Inflammatory macrophage (primary cell): ENCODE measurements at regions not wholly inside any gene's neighbourhood (a gene's known extent, or its start where the extent isn't known, plus 50 kb on each side); places are given as distances from the start of the nearest gene placed in this dataset.

Experiments used
- DNase-seq, 2 donors: peaks; one replicate each; pipeline ENCODE4 v3.0.0-alpha.2; 2020 to 2022

DNA sequence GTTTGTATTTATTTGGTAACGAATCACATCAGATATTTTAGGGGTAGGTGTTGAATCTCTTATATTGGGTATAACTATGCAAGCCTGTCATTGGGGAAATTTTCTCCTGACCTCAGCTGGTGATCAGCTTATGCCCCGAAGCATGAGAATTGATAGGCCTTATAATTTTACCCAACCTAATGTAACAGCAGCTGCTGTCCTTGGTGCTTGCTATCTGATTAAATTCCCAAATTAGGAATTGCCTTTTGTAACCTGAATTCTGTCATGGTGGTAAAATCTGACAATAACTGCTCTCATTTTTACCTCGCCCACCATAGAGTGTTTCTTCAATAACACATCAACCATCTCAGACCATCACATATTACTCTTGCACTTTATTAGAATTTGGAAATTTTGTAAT lies 1542.6 kb upstream of the PIK3C3 start:
- DNase-seq: no peak

DNA sequence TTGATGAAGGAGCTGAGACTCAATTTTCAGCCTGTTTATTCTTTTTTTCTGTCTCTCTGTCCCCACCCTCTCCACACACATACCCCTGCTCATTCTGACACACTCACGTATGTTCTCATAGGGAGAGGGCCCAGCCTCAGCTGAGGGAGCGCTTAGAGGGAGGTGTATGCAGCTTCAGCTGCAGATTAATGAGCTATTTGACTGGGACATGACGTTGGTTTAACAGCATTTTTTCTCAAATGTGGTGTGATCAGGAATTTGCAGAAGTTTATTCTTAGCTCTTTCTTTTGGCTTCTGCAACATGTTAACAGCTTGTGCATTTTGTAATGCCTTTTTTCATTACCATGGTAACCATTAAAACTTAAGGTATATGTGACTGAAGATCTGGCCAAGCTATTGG lies 1547.1 kb upstream of the PIK3C3 start:
- no peak for DNase-seq

DNA sequence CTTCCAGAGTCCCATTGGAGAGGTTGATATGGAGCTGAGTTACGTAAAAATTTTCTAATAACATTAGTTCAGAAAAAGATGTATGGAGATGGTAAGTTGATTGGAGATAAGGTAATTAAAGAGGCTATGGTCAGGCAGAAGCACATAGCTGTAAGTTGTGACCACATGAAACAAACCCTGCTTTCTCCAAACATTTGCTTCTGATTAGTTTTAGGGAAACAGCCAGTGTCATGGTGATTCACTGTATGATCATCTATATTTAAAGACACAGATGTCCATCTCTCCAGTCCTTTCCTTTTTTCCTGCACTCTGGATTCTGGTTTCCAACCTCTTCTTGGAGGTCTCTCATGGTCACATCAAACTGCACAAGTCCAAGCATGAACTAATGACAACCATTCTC lies 1550.8 kb upstream of the PIK3C3 start:
- DNase-seq: no peak

DNA sequence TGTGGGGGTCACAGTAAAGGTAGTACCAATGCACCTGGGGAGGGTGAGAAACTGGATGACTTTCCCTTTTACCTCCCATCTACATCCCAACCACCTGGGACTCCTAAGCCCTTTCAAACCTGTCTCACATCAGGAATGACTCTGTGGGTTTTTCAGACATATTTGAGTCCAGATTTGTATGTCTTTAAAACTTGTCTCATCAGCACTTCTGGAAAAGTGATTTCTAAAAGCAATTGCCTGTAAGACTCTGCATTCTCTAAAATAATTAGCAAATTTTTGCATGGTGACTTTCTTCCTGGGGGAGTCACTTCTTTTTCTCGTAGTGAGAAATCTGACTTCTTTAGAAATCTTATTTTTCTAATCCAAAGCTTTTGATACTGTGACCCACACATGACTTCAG lies 1553.0 kb upstream of the PIK3C3 start:
- DNase-seq: no peak

DNA sequence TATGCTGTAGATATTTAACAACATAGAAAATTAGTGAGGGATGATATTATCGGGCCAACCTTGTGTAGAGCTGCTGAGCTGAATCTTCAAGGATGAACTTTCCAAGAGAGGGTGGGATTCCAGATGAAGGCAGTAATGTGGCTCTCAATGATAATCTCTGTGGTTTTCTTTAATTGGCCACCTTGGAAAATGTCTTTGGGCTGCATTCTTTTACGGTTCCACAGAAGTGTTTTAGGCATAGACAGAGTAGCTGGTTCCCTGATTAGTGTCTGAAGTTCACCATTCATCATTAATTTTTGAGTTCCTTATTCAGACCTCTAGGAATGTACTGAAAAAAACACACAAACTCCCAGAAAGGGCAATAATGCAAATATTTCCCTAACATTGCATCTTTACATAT lies 1566.9 kb upstream of the PIK3C3 start:
- DNase-seq: no peak

DNA sequence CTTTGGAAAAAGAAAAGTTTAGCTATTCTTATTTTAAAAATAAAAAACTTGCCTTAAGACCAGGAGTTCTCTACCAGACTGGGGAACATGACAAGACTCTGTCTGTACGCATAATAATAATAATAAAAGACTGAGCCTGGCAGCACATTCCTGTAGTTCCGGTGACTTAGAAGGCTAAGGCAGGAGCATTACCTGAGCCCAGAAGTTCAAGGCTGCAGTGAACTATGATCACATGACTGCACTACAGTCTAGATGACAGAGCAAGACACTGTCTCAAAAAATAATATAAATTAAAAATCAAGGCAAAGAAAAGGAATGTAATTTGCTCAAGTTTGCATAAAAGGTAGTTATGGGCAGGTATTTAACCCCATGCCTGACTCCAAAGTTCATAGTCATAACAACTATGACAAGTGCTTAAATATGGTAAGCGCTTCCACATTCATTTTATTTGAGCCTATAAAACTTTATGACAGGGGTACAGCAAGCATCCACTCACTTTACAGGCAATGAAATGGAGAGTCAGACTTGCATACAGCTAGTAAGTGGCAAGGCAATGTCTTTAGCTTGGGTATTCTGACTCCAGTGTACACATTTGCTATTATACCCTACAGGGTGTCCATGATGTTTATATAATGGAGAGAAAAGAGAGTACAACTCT lies 1567.8 kb upstream of the PIK3C3 start:
- no peak for DNase-seq

DNA sequence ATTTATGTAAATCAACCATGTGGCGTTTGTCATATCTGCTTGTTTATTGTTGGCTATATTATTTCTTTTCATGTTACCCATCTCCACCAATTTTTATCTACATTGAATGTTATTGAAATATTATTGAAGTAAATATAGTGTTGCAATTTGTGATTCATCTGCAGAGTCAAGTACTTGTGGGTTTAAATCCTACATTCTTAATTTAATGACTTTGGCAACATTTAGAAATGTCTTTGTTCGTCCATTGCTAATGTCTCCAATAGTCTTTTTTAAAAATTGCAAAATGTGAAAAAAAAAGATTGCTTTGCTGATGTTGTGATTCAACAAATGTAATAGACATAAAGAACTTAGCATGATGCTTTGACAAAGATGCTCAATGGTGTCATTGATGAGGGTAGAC lies 1572.8 kb upstream of the PIK3C3 start:
- no peak for DNase-seq

DNA sequence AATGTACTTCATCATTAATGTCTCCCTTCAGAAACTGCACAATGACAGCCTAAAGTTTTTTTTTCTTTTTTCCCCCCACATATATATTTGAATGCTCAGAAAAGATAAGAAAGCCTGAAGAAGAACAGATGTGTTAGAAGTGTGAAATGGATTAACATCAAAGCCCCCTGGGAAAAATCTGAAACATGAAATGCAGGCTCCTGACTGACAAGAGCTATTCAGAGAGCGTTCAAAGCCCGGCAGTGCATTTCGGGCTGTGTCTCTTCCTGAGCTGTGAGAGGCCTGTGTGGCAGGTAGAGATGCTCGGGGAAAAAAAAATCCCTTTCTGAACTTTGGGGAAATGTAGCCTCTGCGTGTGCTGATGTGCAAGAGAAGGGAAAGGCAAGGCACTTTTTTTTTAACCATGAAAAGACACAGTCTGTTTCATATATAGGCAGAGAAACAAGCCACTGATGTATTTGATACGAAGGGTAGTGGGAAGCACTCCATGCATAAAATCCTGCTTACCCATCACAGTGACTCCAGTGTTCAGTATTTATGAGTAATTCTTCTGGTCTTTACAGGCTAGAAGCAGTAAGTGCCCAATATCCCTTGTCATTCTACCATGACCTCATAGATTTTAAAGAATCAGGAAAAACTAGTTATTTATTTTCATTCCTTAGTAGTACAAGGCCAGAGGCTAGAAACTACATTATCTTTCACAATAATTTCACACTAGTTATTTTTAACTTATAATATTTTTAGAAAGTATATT lies 1574.2 kb upstream of the PIK3C3 start:
- no peak for DNase-seq

DNA sequence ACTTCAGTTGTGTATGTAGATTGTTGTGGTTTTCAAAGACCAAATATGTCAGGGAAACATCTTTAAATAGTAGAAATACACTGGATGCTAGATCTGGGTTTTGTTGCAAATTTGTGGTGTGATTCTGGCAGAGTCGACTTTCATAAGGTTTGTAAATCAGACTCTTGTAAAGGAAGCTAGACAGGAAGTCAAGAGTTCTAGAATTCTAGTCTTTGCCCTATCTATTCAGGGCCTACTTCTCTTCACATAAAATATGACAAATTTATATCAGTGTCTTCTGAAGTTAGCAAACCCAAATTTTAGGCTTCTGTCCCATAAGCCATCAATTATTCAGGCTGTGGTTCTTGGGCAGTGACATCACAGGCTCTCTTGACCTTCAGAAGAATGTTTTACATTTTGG lies 1579.2 kb upstream of the PIK3C3 start:
- DNase-seq: no peak

DNA sequence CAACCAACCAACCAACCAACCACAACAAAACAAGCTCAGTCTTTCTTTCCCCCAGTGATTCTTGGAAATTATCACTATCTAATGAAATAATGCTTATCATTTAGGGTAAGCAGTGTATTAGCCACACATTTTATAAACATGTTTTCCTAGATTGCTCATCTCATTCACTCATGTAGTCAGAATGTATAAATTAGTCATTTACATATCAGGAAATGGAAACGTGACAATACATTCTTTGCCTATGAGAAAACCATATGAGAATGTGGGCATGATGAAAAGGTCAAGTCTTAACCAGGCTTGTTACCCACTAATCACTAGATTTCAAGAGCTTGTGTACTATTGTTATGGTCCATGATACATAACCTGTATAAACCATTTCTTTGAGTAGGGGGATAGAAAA lies 1583.4 kb upstream of the PIK3C3 start:
- DNase-seq: no peak

DNA sequence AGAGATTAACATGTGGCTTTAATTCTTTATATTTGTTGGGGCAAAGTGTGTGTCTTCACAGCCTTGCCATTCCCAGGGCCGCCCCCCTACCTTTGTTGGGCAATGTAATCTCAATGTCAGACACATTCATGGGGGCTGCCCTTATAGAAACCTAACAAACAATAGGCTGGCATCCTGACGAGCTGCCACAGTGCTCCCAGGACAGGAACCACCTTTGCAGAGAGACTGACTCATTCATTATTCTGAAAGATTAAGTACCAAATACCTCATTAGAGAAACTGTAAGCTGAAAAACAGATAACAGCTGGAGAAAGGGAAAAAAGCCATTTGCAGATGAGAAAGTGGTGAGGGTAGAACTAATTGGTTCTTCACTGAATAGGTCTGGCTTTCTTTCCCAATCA lies 1587.5 kb upstream of the PIK3C3 start:
- DNase-seq: no peak

DNA sequence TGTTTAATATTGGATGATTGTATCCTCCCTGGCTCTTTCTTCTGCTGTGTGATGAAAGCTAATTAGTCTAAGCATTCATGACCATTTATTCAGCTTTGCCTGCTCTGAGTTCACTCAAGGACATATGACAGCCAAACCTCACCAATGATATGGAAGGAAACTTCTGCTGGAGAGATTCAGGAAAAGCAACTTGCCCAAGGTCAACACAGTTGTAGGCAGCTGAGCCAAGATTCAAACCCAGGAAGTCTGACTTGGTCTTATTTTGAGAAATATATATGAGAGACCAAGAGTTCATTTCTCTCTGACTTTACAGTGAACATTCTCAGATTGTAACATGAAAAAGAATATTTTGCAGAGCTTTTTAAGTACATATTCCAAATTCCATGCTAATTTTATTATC lies 1588.5 kb upstream of the PIK3C3 start:
- no peak for DNase-seq

DNA sequence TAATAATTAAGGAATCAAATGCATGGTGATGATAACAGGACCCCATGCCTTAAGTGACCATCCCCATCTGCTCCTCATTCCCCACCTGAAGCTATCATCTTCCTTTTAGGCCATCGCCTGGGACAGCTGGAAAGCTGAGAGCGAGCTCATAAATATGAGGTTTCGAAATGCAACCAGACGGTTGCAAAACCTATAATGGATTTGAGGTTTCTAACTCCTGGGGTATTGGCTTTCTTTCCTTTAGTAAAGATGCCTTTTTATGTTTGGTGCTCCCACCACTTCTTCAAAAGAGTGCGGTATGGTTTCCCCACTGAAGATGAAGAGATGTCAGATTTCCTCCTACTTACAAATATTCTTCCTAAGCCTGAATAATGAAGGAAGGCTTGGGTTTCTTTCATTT lies 1589.5 kb upstream of the PIK3C3 start:
- no peak for DNase-seq

DNA sequence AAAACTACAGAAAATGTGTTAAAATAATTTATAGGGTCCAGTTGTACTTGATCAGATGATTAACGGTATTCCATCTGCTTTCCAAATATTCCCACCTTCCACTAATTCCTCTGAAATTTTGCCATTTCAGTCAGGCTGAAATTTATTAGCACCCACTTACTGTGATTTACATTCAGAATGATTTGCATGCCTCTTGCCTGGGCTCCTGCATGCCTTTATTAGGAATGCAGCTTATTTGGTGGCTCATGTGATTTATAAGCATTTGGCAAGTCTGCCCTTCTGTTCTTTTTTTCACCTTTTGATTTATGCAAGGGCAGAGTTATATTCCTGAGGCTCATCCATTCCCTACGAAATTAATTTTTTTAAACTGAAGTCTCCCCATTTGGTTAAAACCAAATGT lies 1594.5 kb upstream of the PIK3C3 start:
- DNase-seq: no peak

DNA sequence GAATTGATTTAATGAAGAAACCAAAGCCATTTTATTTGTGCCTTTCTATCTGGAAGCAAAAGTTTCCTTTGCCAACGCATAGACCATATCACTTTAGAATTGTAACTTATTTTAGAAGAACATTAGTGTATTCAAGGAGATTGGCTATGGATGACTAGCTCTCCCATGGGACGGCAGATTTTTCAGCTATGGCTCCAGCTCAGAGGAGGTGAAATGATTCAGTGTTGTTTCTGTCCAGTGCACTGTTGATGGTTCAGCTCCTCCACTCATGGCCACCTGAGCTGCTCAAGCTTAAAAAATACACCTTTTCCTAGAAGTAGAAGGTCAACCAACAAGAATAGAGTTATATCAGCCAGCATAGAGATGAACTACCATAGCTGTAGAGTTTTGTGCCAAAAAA lies 1597.5 kb upstream of the PIK3C3 start:
- no peak for DNase-seq

DNA sequence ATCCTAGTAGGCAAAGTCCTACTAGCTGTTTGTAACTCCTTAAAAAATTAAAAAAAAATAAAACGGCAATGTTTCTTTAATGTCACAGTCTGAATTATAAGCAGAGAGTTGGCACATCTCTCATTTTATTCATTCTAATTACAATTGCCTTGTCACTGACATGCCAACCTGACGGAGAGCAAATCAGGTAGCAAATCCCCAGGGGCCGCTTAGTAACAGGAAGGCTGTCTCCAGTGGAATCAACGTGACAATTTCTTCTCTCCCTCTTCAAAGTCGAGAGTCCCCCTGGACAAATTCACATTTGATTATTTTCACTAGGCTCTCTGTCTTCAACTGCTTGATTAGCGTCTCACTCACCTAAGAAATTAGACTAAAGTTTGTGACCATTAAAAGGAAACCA lies 1598.9 kb upstream of the PIK3C3 start:
- no peak for DNase-seq

DNA sequence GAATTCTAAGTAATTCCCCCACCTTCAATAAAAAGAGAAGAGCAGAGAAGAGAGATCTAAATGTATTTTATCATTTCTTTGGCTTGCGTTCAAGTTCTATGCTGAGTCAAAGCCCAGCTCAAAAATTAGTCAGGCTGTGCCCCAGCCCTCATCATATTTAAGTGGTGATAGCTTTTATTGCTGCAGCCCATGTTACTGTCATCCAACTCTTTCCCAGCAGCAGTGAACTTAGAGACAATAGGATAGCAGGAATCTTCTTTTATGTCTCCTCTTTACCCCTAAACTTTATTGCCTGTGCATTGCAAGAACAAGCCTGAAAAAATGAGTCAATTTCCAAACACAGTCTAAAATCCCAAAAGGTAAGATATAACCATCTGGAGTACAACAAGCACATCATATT lies 1599.3 kb upstream of the PIK3C3 start:
- no peak for DNase-seq

DNA sequence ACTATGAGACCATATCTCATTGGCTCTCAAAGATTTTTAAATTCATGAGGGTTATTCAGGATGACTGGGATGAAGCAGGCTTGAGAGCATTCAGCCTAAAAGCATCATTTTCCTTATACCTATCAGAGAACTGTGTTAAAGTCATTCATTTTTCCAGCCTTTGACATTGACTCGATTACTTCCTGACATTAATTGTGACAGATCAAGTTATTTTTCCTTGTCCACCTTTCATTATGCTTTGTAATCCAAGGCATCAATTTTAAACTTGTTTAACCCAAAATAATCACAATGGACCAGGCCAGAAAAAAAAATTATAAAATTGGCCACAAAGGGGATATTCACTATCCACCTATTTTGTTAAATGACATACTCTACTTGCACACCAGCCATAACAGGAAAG lies 1606.8 kb upstream of the PIK3C3 start:
- no peak for DNase-seq

DNA sequence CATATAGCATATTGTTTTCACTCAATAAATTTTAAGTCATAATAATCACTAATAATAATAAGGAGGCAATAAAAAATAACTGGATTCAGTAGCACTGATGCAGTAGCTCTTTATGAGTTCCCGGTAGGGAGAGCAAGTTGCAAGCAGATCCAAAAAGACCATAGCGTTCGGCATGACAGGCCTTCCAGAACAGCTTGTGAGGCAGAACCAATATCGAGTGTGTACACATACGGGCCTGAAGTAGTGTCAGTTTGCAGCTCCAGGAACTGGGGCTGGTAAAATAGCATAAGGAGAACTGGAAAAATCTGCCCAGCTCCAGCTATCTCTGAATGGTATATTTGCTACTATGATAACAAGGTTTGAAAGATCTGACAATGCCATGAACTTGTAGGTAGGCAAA lies 1607.8 kb upstream of the PIK3C3 start:
- DNase-seq: no peak

DNA sequence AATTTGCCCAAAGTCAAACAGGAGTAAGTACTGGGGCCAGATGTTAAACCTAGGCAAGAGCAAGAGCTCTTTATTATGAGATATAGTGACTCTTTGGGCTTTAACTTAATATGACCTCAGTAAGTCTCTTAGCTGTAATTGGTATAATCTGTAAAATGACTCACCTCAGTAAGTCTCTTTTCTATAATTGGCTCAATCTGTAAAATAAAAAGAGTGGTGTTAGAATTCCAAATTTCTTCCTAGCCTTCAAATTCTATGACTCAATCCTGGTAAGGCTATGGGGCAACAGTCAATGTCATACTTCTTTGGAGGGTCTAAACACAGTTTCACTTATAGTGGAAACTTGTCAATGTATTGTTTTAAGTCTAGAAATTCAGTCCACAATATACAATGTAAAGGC lies 1608.9 kb upstream of the PIK3C3 start:
- DNase-seq: no peak

DNA sequence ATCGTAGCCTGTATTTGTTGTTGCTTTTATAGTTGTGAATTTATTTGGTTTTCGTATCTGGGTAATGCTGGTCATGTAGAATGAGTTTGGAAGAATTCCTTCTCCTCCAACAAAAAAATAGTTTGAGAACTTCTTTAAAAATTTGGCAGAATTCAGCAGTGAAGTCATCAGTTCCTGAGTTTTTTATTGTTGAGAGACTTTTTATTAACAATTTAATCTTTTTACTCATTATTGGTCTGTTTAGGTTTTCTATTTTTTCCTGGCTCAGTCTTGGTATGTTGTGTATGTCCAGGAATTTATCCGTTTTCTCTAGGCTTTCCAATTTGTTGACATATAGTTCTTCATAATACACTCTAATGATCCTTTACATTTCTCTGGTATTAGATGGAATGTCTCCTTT lies 1613.3 kb upstream of the PIK3C3 start:
- DNase-seq: no peak

DNA sequence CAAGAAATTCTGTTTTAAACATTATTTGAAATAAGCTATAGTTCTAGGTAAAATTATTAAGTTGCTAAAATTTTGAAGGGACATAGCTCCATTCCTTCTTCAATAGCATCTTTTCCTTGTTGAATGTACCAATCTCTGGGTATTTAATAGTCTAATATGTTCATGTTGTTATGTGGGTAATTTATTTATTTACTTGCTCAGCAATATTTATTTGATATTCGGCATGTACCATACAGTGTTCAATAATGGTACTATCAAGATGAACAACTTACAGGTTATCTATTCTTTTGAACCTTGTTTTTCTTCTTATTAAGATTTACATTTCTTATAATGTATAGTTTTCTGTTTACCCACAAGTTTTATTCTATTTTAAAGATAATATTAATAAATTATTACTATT lies 1616.8 kb upstream of the PIK3C3 start:
- no peak for DNase-seq

DNA sequence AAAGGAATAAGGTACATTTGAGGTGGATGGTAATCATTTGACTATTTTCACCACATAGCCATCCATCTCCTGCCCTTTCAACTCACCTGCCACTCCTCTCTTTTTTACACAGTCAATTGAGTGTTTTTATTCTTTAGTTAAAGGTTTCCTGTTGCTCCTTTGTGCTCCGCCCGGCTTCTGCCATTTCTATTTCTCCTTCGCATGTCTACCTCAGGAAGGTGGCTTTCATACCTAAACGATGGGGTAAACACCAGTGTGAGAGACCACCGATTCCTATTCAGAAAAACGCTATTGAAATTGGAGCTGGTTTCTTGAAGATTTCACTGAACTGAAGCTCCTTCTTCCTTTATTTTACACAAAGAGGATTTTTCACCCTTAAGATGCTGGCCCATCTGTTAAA lies 1628.0 kb upstream of the PIK3C3 start:
- DNase-seq: no peak

DNA sequence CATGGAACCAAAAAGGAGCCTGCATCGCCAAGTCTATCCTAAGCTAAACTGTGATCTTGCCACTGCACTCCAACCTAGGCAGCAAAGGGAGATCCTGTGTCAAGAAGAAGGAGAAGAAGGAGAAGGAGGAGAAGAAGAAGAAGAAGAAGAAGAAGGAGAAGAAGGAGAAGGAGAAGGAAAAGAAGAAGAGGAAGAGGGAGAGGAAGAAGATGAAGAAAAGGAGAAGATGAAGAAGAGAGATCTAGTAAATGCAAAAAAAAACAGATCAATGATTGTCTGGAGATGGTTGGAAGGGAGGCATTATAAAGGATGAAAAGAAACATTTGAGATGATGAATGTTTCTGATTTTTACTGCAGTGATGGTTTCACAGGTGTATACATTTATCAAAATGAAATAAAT lies 1629.0 kb upstream of the PIK3C3 start:
- no peak for DNase-seq

DNA sequence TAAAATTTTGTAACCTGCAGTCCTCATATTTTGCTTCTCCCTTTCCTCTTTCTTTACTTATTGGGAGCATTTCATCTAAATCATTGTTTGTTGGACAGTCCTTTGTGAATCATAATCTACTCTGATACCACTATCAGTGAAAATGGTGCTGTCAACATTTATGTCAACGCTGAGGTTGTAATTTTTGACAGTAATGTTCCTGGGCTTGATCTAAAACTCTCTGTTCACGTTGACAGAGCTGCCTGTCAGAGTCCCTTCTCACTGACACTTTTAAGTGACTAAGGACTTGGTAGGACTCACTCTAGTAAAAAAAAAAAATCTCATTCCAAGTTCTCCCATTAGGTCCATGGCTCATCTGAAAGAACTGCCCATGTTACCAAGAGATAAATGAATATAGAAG lies 1640.8 kb upstream of the PIK3C3 start:
- DNase-seq: no peak
